Activated CD8-positive, alpha-beta memory T cell treated with anti-CD3 and anti-CD28 coated beads, Interleukin-2, amount 50 U/mL, for 4 hours (primary cell): ENCODE measurements at regions not wholly inside any gene's neighbourhood (a gene's known extent, or its start where the extent isn't known, plus 50 kb on each side); places are given as distances from the start of the nearest gene placed in this dataset.
"Not testable (repeated sequence)": the region's sequence is repeated elsewhere in the genome, so short reads cannot be mapped to it uniquely, and the experiment has no call there.

Experiments used
- DNase-seq: peaks from one replicate; pipeline ENCODE4 v3.0.0-alpha.2; 2020

DNA sequence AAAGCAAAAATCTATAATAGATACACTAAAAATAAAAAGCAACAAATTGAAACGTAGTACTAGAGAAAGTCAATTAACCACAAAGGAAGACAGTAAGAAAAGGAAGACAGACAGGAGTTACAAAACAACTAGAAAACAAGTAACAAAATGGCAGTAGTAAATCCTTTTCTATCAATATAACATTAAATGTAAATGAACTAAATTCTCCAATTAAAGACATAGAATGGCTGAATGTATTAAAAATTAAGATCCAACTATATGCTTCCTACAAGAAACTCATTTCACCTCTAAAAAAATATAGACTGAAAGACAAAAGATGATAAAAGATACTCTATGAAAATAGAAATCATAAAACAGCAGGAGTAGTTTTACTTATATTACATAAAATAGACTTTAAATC lies 79.1 kb downstream of the CTH start:
- no peak for DNase-seq

DNA sequence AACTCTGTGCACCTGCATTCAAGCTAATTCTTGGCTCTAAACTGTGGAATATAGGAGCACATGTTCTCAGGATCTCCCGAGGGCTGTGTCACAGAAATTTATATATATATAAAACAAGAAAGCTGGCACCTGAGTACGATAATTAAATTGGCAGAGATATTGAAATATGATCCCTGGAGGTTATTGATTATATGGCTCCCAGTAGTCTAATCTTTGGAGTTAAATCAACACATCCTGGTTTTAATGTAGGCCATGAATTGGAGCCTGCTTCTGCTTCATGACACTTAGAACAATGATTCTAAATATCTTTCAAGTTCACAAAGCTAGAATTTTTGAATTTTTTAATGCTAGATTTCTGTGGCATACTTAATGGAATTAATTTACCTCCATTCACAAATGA lies 84.3 kb downstream of the CTH start:
- DNase-seq = no peak

DNA sequence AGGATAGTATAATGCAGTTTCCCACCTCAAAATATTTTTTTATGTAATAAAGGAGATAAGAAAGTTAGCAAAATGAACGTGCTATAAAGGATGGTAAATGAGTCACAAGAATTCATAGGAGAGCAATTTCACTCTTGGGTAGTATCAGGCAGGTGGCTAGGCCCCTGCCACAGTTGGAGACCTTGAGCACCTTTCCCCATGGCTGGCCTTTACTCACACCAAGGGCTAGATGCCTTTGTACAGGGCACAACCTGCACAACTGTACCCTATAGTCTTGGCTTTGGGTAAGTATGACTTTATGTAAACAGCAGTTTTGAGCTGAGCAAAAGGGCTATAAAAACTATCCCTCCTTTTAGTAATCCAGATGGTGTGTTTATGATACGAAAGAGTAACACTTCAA lies 85.1 kb downstream of the CTH start:
- no peak for DNase-seq

DNA sequence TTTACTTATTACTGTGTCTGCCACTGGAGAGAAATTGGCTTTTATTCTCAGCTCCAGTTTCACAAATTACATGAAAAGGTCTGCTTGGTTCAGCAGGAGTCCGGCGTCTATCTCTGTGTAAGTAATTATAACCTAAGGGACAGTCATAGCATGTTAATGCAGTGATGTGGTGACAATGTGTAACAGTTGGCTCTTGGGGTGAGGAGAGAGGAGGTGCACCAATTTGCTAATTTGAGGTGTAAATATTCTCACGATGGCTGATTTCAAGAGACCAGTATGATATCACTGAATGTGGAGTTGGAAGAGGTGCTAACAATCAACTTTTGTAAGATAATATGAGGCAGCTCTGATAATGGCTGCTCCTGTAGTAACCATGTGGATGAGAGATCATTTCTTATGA lies 86.1 kb downstream of the CTH start:
- DNase-seq = no peak

- DNase-seq = no peak
Measured at GRCh38 chr1:70498666-70499065, 87.6 kb downstream of the CTH start.

- DNase-seq = no peak
Measured at GRCh38 chr1:70499695-70500094, 88.6 kb downstream of the CTH start.

GRCh38 chr1:70503358-70503757 lies 92.3 kb downstream of the CTH start:
- DNase-seq = no peak

- DNase-seq = no peak
Measured at GRCh38 chr1:70504176-70504820, 93.2 kb downstream of the CTH start.

- DNase-seq = no peak
Measured at GRCh38 chr1:70504821-70505193, 93.7 kb downstream of the CTH start.

GRCh38 chr1:70507991-70508390 lies 96.9 kb downstream of the CTH start:
- DNase-seq = not testable (repeated sequence)

- DNase-seq = no peak
Measured at GRCh38 chr1:70509996-70510876, 99.2 kb downstream of the CTH start.

GRCh38 chr1:70517444-70517843 lies 106.4 kb downstream of the CTH start:
- DNase-seq = no peak

GRCh38 chr1:70518106-70518505 lies 107.0 kb downstream of the CTH start:
- no peak for DNase-seq

DNA sequence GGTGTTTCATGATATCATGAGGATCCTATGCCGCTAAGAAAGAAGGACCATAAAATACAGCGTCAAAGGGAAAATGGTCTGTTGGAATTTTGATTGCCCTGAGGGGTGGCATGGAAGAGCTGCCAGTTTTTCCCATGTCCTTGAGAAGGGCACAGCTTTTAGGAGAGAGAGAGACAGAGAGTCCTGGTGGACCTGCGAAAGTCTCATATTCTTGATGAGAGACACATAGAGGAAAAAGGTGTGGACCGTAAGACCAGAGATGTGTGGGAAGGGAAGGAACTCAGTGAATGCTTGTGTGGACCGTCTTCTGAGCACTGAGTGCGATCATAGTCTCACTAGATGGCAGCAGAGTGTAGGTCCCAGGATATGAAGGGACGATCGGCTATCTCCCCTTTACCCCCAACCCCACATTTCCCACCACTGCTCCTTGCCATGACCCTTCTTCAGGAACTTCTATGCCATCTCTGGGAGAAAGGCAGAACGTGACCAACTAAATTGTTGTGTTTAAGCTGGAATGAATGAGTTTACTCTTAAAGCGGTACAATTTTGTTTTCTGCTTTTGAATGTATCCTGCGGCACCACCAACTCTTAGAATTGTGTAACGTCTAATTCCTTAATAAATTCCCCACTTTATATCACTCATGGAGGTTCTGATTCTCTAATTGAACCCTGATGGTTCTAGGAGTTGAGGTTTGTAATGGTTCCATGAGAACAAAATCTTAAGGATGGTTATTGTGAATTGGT lies 117.7 kb downstream of the CTH start:
- no peak for DNase-seq

DNA sequence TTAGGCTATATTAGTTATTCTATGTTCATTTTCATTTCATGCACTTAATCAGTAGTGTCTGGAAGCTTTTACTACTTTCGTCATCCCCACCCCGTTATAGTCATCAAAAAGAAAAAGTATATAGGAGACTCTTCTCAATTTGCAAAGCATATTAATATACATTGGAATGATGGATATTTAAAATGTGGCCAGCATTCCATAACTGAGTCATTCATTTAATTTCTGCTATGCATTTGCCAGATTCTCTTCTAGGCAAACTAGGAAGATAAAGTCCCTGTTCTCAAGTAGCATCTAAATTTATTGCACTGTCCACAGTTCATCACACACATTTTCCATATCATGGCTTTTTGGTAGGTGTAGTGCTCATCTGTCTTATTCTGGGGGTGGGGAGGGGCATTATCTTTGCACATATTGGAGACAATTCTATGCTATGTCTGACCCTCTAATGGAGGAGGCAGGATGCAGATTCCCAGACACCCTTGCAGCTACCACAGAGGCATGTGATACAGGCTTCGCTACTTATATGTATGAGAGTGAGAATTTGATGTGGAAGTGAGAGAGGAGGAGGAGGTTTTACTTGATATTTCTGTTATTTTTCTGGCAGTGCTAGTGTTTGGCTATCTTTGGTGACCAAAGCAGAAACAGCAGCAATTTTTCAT lies 125.8 kb downstream of the CTH start:
- no peak for DNase-seq

- no peak for DNase-seq
Measured at GRCh38 chr1:70537788-70538187, 126.7 kb downstream of the CTH start.

GRCh38 chr1:70542030-70542429 lies 131.0 kb downstream of the CTH start:
- no peak for DNase-seq

- no peak for DNase-seq
Measured at GRCh38 chr1:70542856-70543255, 131.8 kb downstream of the CTH start.

- no peak for DNase-seq
Measured at GRCh38 chr1:70546726-70547125, 135.7 kb downstream of the CTH start.

- no peak for DNase-seq
Measured at GRCh38 chr1:70552662-70553566, 141.8 kb downstream of the CTH start.

GRCh38 chr1:70553567-70553956 lies 142.5 kb downstream of the CTH start:
- no peak for DNase-seq

DNA sequence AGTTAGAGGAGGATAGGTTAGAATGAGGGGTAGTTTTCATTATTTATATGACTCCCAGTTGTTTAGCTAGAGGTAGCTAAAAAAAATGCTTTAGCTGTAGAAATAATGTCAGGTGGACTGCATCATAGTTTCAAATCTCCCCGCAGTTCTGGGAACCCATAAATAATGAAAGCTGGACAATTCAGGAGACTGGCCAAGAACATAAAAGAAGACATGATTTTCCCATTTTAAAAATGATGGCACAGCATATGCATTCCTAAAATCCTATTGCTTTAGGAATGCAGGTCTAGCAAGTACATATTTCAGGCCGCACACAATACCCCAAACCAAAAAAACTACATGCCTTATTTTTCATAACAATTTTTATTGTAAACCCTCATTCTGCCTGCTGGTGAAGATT lies 143.3 kb downstream of the CTH start:
- DNase-seq = no peak
